Uterus (tissue), 3 donors: ENCODE measurements at regions not wholly inside any gene's neighbourhood (a gene's known extent, or its start where the extent isn't known, plus 50 kb on each side); places are given as distances from the start of the nearest gene placed in this dataset.

Experiments
- DNase-seq, 2 donors: peaks; one replicate each; pipeline ENCODE4 v3.0.0-alpha.2; 2019 to 2020
- H3K27ac ChIP-seq, 2 donors: fragments of 200-600 bp; sonication (generic); 1 replicate in 1 of 2; 2 replicates in 1 of 2; pipeline ENCODE4 v1.5.1; 2016 to 2018
- H3K27me3 ChIP-seq, 2 donors: fragments of 200-600 bp; sonication (generic); one replicate each; pipeline ENCODE4 v1.5.1; 2018 to 2019; ENCODE audit warnings: control low read depth in 1 of 2
- H3K36me3 ChIP-seq, 2 donors: fragments of 200-600 bp; sonication (generic); one replicate each; pipeline ENCODE4 v1.5.1; 2019; ENCODE audit warnings: control low read depth in 1 of 2
- H3K4me1 ChIP-seq, 2 donors: fragments of 200-600 bp; sonication (generic); one replicate each; pipeline ENCODE4 v1.5.1; 2018 to 2019; ENCODE audit warnings: control low read depth in 1 of 2
- H3K4me3 ChIP-seq, 2 donors: fragments of 200-600 bp; sonication (generic); 1 replicate in 1 of 2; 2 replicates in 1 of 2; pipeline ENCODE4 v1.5.1; 2018 to 2019; ENCODE audit warnings: mild to moderate bottlenecking in 1 of 2
- H3K9me3 ChIP-seq, 2 donors: fragments of 200-600 bp; sonication (generic); one replicate each; pipeline ENCODE4 v1.5.1; 2019; ENCODE audit warnings: control low read depth in 1 of 2
- POLR2A ChIP-seq, 2 donors: fragments of 450-650 bp; IDR thresholded peaks; one replicate each; pipeline ENCODE4 v1.6.1; 2016; ENCODE audit warnings: antibody characterized with exemption in 2 of 2, mild to moderate bottlenecking in 1 of 2, moderate library complexity in 1 of 2
- intact Hi-C: fragments of 100-400 bp; cut with DNase I; formaldehyde crosslinking; loops from one replicate; pipeline ENCODE4 v1.15.1; 2023; ENCODE audit warnings: low total_unique reads
- TF ChIP-seq, protein P1 (sequence below), 4 experiments: fragments of 200-600 bp in 2 of 4; fragments of 450-650 bp in 2 of 4; sonication (generic) in 2 of 4; IDR thresholded peaks; one replicate each; pipeline ENCODE4 v1.5.1; 2016 to 2019; ENCODE audit warnings: antibody characterized with exemption in 4 of 4, mild to moderate bottlenecking in 2 of 4, moderate library complexity in 1 of 4
- donor health status: DM: yes; HTN: yes; CAD: no.

GRCh38 chr18:77977331-77977730 lies 727.7 kb downstream of the GALR1 start:
- H3K27ac ChIP-seq: no peak overlapping the region
- TF ChIP-seq, protein P1, sequence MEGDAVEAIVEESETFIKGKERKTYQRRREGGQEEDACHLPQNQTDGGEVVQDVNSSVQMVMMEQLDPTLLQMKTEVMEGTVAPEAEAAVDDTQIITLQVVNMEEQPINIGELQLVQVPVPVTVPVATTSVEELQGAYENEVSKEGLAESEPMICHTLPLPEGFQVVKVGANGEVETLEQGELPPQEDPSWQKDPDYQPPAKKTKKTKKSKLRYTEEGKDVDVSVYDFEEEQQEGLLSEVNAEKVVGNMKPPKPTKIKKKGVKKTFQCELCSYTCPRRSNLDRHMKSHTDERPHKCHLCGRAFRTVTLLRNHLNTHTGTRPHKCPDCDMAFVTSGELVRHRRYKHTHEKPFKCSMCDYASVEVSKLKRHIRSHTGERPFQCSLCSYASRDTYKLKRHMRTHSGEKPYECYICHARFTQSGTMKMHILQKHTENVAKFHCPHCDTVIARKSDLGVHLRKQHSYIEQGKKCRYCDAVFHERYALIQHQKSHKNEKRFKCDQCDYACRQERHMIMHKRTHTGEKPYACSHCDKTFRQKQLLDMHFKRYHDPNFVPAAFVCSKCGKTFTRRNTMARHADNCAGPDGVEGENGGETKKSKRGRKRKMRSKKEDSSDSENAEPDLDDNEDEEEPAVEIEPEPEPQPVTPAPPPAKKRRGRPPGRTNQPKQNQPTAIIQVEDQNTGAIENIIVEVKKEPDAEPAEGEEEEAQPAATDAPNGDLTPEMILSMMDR (IDR thresholded peaks at IDR 0.05): no peak
- no peak for TF ChIP-seq POLR2A (IDR thresholded peaks at IDR 0.05)
- DNase-seq: no peak
- no peaks in the 10 kb centered on the region for H3K4me1 ChIP-seq
- intact Hi-C loops: no loop called here
- no peak overlapping the region for H3K4me3 ChIP-seq
- no peaks in the 10 kb centered on the region for H3K27me3 ChIP-seq
- no peaks in the 10 kb centered on the region for H3K9me3 ChIP-seq
- H3K36me3 ChIP-seq: no peaks in the 10 kb centered on the region

DNA sequence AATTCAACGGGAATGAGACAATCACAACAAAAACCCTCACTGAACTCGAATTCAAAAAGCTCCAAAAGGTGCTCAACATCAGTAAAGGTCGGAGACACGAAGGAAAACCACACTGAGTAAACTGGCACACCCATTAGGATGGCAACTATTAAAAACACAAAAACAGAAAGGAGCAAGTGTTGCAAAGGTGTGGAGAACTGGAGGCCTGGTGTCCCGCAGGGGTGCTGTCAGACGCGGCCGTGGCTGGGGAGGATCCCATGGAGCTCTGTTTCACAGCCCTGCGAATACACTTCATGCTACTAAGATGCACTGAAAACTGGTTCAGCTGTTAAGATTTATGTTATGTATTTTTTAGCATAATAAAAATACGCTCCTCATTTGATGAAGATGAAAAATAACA lies 730.6 kb downstream of the GALR1 start:
- TF ChIP-seq, protein P1 (IDR thresholded peaks at IDR 0.05): no peak
- no peak for TF ChIP-seq POLR2A (IDR thresholded peaks at IDR 0.05)
- Histone ChIP-seq H3K36me3 (no peaks in the 10 kb centered on the region), H3K9me3 (no peaks in the 10 kb centered on the region), H3K4me3 (no peak overlapping the region), H3K27me3 (no peaks in the 10 kb centered on the region), H3K4me1 (no peaks in the 10 kb centered on the region), H3K27ac (no peak overlapping the region)
- intact Hi-C loops: no loop called here
- DNase-seq: no peak

DNA sequence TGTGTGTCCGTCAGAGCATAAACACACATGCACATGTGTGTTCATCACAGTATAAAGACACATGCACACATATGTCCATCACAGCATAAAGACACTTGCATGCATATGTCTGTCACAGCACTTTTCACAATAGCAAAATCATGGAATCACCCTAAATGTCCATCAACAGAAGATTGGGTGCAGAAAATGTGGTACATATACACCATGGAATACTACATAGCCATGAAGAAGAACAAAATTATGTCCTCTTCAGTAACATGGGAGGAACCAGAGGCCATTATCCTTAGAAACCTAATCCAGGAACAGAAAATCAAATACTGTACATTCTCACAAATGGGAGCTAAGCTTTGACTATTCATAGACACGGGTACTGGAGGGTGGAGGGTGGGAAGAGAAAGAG lies 732.2 kb downstream of the GALR1 start:
- Histone ChIP-seq H3K9me3 (no peaks in the 10 kb centered on the region), H3K4me3 (no peak overlapping the region), H3K27ac (no peak overlapping the region), H3K36me3 (no peaks in the 10 kb centered on the region), H3K27me3 (no peaks in the 10 kb centered on the region), H3K4me1 (no peaks in the 10 kb centered on the region)
- TF ChIP-seq, protein P1 (IDR thresholded peaks at IDR 0.05): no peak
- TF ChIP-seq POLR2A (IDR thresholded peaks at IDR 0.05): no peak
- intact Hi-C loops: no loop called here
- DNase-seq: no peak

GRCh38 chr18:77983270-77983669 lies 733.6 kb downstream of the GALR1 start:
- Histone ChIP-seq H3K36me3 (no peaks in the 10 kb centered on the region), H3K9me3 (no peaks in the 10 kb centered on the region), H3K27ac (no peak overlapping the region), H3K4me1 (no peaks in the 10 kb centered on the region), H3K27me3 (no peaks in the 10 kb centered on the region), H3K4me3 (no peak overlapping the region)
- DNase-seq: no peak
- no peak for TF ChIP-seq POLR2A (IDR thresholded peaks at IDR 0.05)
- TF ChIP-seq, protein P1 (IDR thresholded peaks at IDR 0.05): no peak
- intact Hi-C loops: no loop called here

GRCh38 chr18:77984178-77984577 lies 734.5 kb downstream of the GALR1 start:
- TF ChIP-seq POLR2A (IDR thresholded peaks at IDR 0.05): no peak
- TF ChIP-seq, protein P1 (IDR thresholded peaks at IDR 0.05): no peak
- Histone ChIP-seq H3K4me3 (no peak overlapping the region), H3K27me3 (no peaks in the 10 kb centered on the region), H3K4me1 (no peaks in the 10 kb centered on the region), H3K36me3 (no peaks in the 10 kb centered on the region), H3K27ac (no peak overlapping the region), H3K9me3 (no peaks in the 10 kb centered on the region)
- intact Hi-C loops: no loop called here
- no peak for DNase-seq
